ENCODE measurements at regions not wholly inside any gene's neighbourhood (a gene's known extent, or its start where the extent isn't known, plus 50 kb on each side); places are given as distances from the start of the nearest gene placed in this dataset.

- no peak for TF ChIP-seq TAF1 (IDR thresholded peaks at IDR 0.05; ENCODE audit: low read depth)
- no peak for TF ChIP-seq SMC3 (conservative IDR thresholded peaks at IDR 0.05; ENCODE audit: poor library complexity)
- TF ChIP-seq EP300 (conservative IDR thresholded peaks at IDR 0.05; ENCODE audit: poor library complexity, severe bottlenecking) = no peak
- no peak for TF ChIP-seq REST (IDR thresholded peaks at IDR 0.05; ENCODE audit: borderline replicate concordance)
- no peak for TF ChIP-seq EZH2 (IDR thresholded peaks at IDR 0.05; ENCODE audit: borderline replicate concordance, insufficient read depth, low read length, poor library complexity, severe bottlenecking)
Observed at GRCh38 chr4:57499786-57500185, 389.6 kb upstream of the IGFBP7 start.

GRCh38 chr4:57498251-57498650, 388.1 kb upstream of the IGFBP7 start:
- Histone ChIP-seq H3K4me2 (ENCODE audit: low read length) (no peak overlapping the region), H3K27ac (ENCODE audit: low read length) (no peak overlapping the region), H3K36me3 (ENCODE audit: insufficient read depth, low read length) (no peaks in the 10 kb centered on the region), H4K20me1 (ENCODE audit: insufficient read depth) (no peaks in the 10 kb centered on the region), H3K9me3 (ENCODE audit: low read length) (no peaks in the 10 kb centered on the region), H3K27me3 (ENCODE audit: insufficient read depth, low read depth, low read length) (no peaks in the 10 kb centered on the region), H3K9ac (ENCODE audit: low read length) (no peak overlapping the region), H3K79me2 (replicated peaks; ENCODE audit: insufficient read depth, low read length) (no peaks in the 10 kb centered on the region), H3F3A (ENCODE audit: insufficient read depth, low read length, poor library complexity, severe bottlenecking) (no peaks in the 10 kb centered on the region), H2AFZ (ENCODE audit: low read depth, low read length) (no peak overlapping the region), H3K4me3 (ENCODE audit: low read length) (no peak overlapping the region), H3K9me2 (ENCODE audit: insufficient read depth, low read length) (no peaks in the 10 kb centered on the region)
- no peak for TF ChIP-seq CTCF (IDR thresholded peaks at IDR 0.05; ENCODE audit: poor library complexity, severe bottlenecking)

More at GRCh38 chr4:57499786-57500185, 389.6 kb upstream of the IGFBP7 start:
- H3K9me2 ChIP-seq (ENCODE audit: insufficient read depth, low read length) = no peaks in the 10 kb centered on the region
- H3K4me2 ChIP-seq (ENCODE audit: low read length) = no peak overlapping the region
- H2AFZ ChIP-seq (ENCODE audit: low read depth, low read length) = no peak overlapping the region
- H3F3A ChIP-seq (ENCODE audit: insufficient read depth, low read length, poor library complexity, severe bottlenecking) = no peaks in the 10 kb centered on the region
- H3K79me2 ChIP-seq (replicated peaks; ENCODE audit: insufficient read depth, low read length) = no peaks in the 10 kb centered on the region
- H3K27me3 ChIP-seq (ENCODE audit: insufficient read depth, low read depth, low read length) = no peaks in the 10 kb centered on the region
- no peak overlapping the region for H3K27ac ChIP-seq (ENCODE audit: low read length)
- H3K4me3 ChIP-seq (ENCODE audit: low read length) = no peak overlapping the region
- no peaks in the 10 kb centered on the region for H3K36me3 ChIP-seq (ENCODE audit: insufficient read depth, low read length)
- H3K9me3 ChIP-seq (ENCODE audit: low read length) = no peaks in the 10 kb centered on the region
- H3K9ac ChIP-seq (ENCODE audit: low read length) = no peak overlapping the region
- H4K20me1 ChIP-seq (ENCODE audit: insufficient read depth) = no peaks in the 10 kb centered on the region

- H3F3A ChIP-seq (ENCODE audit: insufficient read depth, low read length, poor library complexity, severe bottlenecking) = peaks cover under 1% of the 10 kb centered on the region
- H3K4me2 ChIP-seq (ENCODE audit: low read length) = no peak overlapping the region
- H3K9ac ChIP-seq (ENCODE audit: low read length) = no peak overlapping the region
- H3K27me3 ChIP-seq (ENCODE audit: insufficient read depth, low read depth, low read length) = no peaks in the 10 kb centered on the region
- TF ChIP-seq SMC3 (conservative IDR thresholded peaks at IDR 0.05; ENCODE audit: poor library complexity) (no peak), EP300 (conservative IDR thresholded peaks at IDR 0.05; ENCODE audit: poor library complexity, severe bottlenecking) (no peak), EZH2 (IDR thresholded peaks at IDR 0.05; ENCODE audit: borderline replicate concordance, insufficient read depth, low read length, poor library complexity, severe bottlenecking) (no peak), TAF1 (IDR thresholded peaks at IDR 0.05; ENCODE audit: low read depth) (no peak), CTCF (IDR thresholded peaks at IDR 0.05; ENCODE audit: poor library complexity, severe bottlenecking) (no peak), REST (IDR thresholded peaks at IDR 0.05; ENCODE audit: borderline replicate concordance) (no peak), RAD21 (conservative IDR thresholded peaks at IDR 0.05) (no peak), MXI1 (conservative IDR thresholded peaks at IDR 0.05; ENCODE audit: poor library complexity, severe bottlenecking) (no peak), POLR2AphosphoS5 (IDR thresholded peaks at IDR 0.05) (no peak)
- H3K4me3 ChIP-seq (ENCODE audit: low read length) = no peak overlapping the region
- no peaks in the 10 kb centered on the region for H3K79me2 ChIP-seq (replicated peaks; ENCODE audit: insufficient read depth, low read length)
- no peaks in the 10 kb centered on the region for H4K20me1 ChIP-seq (ENCODE audit: insufficient read depth)
- no peaks in the 10 kb centered on the region for H3K36me3 ChIP-seq (ENCODE audit: insufficient read depth, low read length)
- no peak overlapping the region for H2AFZ ChIP-seq (ENCODE audit: low read depth, low read length)
- peak overlapping the region; percentile 39 for H3K27ac ChIP-seq (ENCODE audit: low read length)
- H3K9me2 ChIP-seq (ENCODE audit: insufficient read depth, low read length) = no peaks in the 10 kb centered on the region
- no peaks in the 10 kb centered on the region for H3K9me3 ChIP-seq (ENCODE audit: low read length)
Observed at GRCh38 chr4:57496697-57497471, 386.7 kb upstream of the IGFBP7 start.
